ENCODE measurements at regions not wholly inside any gene's neighbourhood (a gene's known extent, or its start where the extent isn't known, plus 50 kb on each side); places are given as distances from the start of the nearest gene placed in this dataset.

DNA sequence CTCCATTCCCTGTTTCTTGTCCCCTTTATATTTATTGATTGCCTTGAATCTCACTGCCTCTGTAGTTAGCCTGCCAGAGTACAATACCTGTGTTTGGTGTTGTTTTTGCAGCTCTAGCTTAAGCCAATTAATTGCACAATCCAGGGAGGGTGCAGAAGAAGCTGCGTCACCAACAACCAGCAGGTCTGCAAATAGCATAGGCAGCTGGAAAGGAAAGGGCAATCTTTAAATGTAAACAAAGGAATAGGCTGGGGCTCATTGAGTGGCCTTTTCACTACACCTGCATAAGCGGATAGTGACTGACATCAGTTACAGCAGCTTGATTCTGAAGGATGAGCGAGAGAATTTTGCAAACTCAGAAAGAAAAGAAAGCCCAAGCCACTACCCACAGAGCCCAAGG, 106.8 kb upstream of the RAI2 start:
- TF ChIP-seq, protein P1, sequence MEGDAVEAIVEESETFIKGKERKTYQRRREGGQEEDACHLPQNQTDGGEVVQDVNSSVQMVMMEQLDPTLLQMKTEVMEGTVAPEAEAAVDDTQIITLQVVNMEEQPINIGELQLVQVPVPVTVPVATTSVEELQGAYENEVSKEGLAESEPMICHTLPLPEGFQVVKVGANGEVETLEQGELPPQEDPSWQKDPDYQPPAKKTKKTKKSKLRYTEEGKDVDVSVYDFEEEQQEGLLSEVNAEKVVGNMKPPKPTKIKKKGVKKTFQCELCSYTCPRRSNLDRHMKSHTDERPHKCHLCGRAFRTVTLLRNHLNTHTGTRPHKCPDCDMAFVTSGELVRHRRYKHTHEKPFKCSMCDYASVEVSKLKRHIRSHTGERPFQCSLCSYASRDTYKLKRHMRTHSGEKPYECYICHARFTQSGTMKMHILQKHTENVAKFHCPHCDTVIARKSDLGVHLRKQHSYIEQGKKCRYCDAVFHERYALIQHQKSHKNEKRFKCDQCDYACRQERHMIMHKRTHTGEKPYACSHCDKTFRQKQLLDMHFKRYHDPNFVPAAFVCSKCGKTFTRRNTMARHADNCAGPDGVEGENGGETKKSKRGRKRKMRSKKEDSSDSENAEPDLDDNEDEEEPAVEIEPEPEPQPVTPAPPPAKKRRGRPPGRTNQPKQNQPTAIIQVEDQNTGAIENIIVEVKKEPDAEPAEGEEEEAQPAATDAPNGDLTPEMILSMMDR (conservative IDR thresholded peaks at IDR 0.05; ENCODE audit: low read length), result no peak
- no peak for TF ChIP-seq EZH2phosphoT487 (IDR thresholded peaks at IDR 0.05; ENCODE audit: borderline replicate concordance)

Data from Loucy (cell line).